ENCODE measurements at regions not wholly inside any gene's neighbourhood (a gene's known extent, or its start where the extent isn't known, plus 50 kb on each side); places are given as distances from the start of the nearest gene placed in this dataset.

DNA sequence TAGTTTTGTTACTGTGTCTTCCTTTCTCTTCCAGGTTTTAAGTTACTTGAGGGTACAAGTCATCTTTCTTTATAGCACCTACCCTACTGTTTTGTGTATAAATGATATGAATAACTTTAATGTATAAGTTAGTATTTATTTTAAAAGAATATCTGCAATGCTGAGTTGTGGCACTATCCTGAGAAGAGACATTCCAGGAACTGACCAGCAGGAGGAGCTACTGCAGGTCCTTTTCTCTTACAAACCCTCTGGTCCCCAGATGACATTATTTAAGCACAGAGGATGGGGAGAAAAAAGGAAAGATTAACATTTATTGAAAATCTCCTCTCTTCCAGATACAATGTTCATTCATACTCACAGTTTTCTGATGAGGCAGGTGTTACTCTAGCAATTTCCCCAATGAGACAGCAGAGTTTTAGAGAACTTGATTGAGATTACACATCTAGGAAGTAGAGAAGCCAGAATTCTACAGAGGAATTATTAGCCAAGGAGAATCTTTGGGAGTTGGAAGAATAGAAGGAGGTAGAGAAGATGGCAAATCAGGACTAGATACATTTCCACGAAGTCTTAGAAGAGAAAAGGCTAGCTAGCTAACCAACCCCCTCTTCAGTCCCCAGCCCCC lies 541.2 kb upstream of the API5 start:
- peak; percentile 4 for DNase-seq (ENCODE audit: low read depth)
- TF ChIP-seq, protein P1, sequence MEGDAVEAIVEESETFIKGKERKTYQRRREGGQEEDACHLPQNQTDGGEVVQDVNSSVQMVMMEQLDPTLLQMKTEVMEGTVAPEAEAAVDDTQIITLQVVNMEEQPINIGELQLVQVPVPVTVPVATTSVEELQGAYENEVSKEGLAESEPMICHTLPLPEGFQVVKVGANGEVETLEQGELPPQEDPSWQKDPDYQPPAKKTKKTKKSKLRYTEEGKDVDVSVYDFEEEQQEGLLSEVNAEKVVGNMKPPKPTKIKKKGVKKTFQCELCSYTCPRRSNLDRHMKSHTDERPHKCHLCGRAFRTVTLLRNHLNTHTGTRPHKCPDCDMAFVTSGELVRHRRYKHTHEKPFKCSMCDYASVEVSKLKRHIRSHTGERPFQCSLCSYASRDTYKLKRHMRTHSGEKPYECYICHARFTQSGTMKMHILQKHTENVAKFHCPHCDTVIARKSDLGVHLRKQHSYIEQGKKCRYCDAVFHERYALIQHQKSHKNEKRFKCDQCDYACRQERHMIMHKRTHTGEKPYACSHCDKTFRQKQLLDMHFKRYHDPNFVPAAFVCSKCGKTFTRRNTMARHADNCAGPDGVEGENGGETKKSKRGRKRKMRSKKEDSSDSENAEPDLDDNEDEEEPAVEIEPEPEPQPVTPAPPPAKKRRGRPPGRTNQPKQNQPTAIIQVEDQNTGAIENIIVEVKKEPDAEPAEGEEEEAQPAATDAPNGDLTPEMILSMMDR (conservative IDR thresholded peaks at IDR 0.05; ENCODE audit: low read depth, low read length), result peak; percentile 24
- no peak overlapping the region for H3K4me3 ChIP-seq (ENCODE audit: low read depth, low read length)

DNA sequence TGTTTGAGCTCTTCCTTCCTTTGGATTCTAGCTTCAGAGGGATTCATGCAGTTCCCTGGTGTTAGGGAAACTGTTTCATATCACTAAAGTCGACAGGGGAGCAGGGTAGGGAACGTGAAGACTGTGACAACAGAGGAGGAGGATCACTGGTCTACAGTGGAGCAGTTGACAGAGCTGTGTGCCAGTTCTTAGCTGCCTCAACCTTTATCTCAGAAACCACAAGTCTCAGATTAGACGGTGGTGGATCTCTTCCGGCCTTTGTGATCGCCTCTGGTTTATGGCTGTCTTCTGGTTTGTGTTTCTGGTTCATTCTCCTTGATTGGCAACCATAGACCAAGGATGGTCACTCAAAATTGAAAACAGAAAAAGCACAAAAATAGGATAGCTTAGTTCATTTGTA lies 538.9 kb upstream of the API5 start:
- TF ChIP-seq, protein P1 (conservative IDR thresholded peaks at IDR 0.05; ENCODE audit: low read depth, low read length), result no peak
- no peak for DNase-seq (ENCODE audit: low read depth)
- no peak overlapping the region for H3K4me3 ChIP-seq (ENCODE audit: low read depth, low read length)

DNA sequence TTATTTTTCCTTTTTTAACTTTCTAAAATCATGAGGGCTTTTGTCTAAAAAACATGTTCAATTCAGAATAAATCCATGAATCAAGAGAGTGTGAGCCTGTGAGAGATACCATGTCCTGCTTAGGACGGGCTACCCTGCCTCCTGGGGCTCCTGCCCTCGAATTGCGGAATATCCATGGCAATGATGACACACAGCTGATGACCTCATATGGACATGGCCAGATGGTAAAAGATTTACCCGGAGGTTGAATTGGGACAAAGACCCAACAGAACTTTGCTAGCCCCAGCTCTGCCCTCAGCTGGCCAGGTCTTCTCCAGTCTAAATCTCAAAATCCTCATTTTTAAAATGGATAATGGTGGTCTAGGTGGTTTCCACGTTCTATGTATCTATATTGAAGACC lies 538.1 kb upstream of the API5 start:
- H3K4me3 ChIP-seq (ENCODE audit: low read depth, low read length), result no peak overlapping the region
- TF ChIP-seq, protein P1 (conservative IDR thresholded peaks at IDR 0.05; ENCODE audit: low read depth, low read length), result no peak
- no peak for DNase-seq (ENCODE audit: low read depth)

DNA sequence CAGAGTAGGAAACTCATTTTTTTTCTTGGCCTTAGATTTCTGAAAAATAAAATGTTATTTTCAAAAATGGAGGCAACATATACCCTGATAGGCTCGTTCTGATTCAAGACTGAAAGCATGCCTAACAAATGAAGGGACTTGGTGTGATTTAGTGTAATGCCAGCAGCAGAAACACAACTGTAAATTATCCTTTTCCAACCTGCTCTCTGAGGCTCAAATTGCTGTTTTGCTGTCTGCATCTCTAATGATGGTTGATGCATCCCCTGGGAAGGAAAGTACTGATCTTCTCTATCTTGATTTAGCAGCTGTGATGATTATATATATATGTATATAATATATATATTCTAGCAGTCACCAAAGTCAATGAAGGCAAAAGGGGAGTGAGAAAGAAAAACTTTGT lies 537.2 kb upstream of the API5 start:
- H3K4me3 ChIP-seq (ENCODE audit: low read depth, low read length), result no peak overlapping the region
- TF ChIP-seq, protein P1 (conservative IDR thresholded peaks at IDR 0.05; ENCODE audit: low read depth, low read length), result no peak
- DNase-seq (ENCODE audit: low read depth), result no peak

DNA sequence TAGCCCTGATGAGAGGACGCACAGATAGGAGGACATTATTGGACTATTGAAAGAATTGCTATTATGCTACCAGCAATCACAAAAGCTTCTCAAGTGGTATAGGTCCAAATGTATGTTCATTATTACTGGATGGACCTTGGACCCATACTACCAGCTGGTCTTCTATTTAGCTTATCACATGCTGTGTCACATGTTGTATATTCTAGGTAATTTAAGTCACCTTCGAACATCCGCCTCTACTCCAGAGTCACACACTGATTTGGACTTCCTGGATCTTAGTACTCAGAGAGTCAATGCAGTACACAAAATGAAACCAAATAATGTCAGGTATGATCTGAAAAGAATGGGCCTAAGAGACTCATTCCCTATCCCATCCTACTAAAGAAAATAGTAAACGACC lies 534.0 kb upstream of the API5 start:
- TF ChIP-seq, protein P1 (conservative IDR thresholded peaks at IDR 0.05; ENCODE audit: low read depth, low read length), result no peak
- no peak overlapping the region for H3K4me3 ChIP-seq (ENCODE audit: low read depth, low read length)
- DNase-seq (ENCODE audit: low read depth), result no peak

DNA sequence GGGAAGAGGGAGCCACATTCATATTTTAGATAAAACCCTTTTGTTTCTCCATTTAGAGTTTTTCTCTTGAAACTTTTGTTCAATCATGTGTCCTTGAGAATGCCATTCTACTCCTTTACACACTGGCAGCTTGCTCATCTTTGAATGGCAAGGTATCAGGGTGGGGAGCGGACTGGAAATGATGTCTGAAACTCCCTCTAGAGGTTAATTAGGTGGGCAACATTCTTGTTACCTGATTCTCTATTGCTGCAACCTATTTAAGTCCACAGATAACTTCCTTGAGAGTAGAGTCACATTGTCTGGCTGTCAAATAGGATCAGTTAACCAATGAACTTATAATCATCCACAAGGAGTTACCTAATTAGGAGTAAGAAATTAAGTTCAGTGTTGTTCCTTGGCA lies 533.6 kb upstream of the API5 start:
- no peak overlapping the region for H3K4me3 ChIP-seq (ENCODE audit: low read depth, low read length)
- no peak for DNase-seq (ENCODE audit: low read depth)
- TF ChIP-seq, protein P1 (conservative IDR thresholded peaks at IDR 0.05; ENCODE audit: low read depth, low read length), result no peak

DNA sequence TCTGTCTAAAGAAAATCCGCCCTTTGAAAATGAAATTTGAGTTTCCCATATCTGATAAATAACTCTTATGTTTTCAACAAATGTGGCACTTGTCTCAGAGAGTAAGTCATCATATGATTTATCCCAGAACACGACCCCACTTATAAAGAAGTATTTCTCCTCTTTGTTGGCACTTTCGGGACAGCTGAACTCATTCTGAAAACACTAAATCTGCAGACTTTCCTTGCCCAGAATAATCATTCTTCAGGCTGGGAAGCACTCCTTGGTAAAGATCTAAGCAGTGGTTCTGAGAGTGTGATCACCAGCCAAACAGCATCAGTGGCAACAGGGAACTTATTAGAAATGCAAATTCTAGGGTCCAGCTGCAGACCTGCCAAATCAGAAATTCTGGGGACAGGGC lies 532.2 kb upstream of the API5 start:
- H3K4me3 ChIP-seq (ENCODE audit: low read depth, low read length), result no peak overlapping the region
- no peak for DNase-seq (ENCODE audit: low read depth)
- TF ChIP-seq, protein P1 (conservative IDR thresholded peaks at IDR 0.05; ENCODE audit: low read depth, low read length), result no peak
